H9 (cell line): ENCODE measurements at regions not wholly inside any gene's neighbourhood (a gene's known extent, or its start where the extent isn't known, plus 50 kb on each side); places are given as distances from the start of the nearest gene placed in this dataset.

Experiments used
- DNase-seq: peaks from one replicate; pipeline ENCODE4 v3.0.0-alpha.2; 2017
- H2AFZ ChIP-seq: one replicate; pipeline ENCODE4 v1.6.1; 2013; ENCODE audit warnings: mild to moderate bottlenecking, low read length, control low read depth, moderate library complexity
- H2AK5ac ChIP-seq: 2 replicates; pipeline ENCODE4 v1.6.1; 2013; ENCODE audit warnings: low read length, control low read depth, mixed read lengths; ENCODE audit not compliant: insufficient read length
- H2BK120ac ChIP-seq: one replicate; pipeline ENCODE4 v1.6.1; 2013; ENCODE audit warnings: low read depth, mild to moderate bottlenecking, low read length, control low read depth, inconsistent platforms; ENCODE audit not compliant: poor library complexity, severe bottlenecking
- H2BK12ac ChIP-seq: 2 replicates; pipeline ENCODE4 v1.6.1; 2013; ENCODE audit warnings: low read length, control low read depth, mixed read lengths, low read depth; ENCODE audit not compliant: insufficient read length
- H2BK15ac ChIP-seq: 2 replicates; pipeline ENCODE4 v1.6.1; 2013; ENCODE audit warnings: low read depth, low read length, control low read depth
- H2BK20ac ChIP-seq: one replicate; pipeline ENCODE4 v1.6.1; 2013; ENCODE audit warnings: low read depth, mild to moderate bottlenecking, low read length, control low read depth, inconsistent platforms; ENCODE audit not compliant: poor library complexity, severe bottlenecking
- H2BK5ac ChIP-seq: 2 replicates; pipeline ENCODE4 v1.6.1; 2013; ENCODE audit warnings: low read length, control low read depth, mixed read lengths; ENCODE audit not compliant: insufficient read length
- H3K14ac ChIP-seq: 2 replicates; pipeline ENCODE4 v1.6.1; 2013; ENCODE audit warnings: low read length, control low read depth; ENCODE audit not compliant: insufficient read depth
- H3K18ac ChIP-seq: 2 replicates; pipeline ENCODE4 v1.6.1; 2013; ENCODE audit warnings: low read depth, mild to moderate bottlenecking, mixed read lengths, low read length, control low read depth; ENCODE audit not compliant: insufficient read length
- H3K23ac ChIP-seq: 2 replicates; pipeline ENCODE4 v1.6.1; 2013; ENCODE audit warnings: low read length, control low read depth, mixed read lengths, low read depth; ENCODE audit not compliant: insufficient read length
- H3K23me2 ChIP-seq: 2 replicates; pipeline ENCODE4 v1.6.1; 2013; ENCODE audit warnings: low read depth, mild to moderate bottlenecking, mixed read lengths, low read length, control low read depth; ENCODE audit not compliant: insufficient read length, poor library complexity, severe bottlenecking
- H3K27ac ChIP-seq: 2 replicates; pipeline ENCODE4 v1.5.1; 2013; ENCODE audit warnings: low read length, control low read depth, mixed read lengths, low read depth; ENCODE audit not compliant: insufficient read length
- H3K27me3 ChIP-seq: 2 replicates; pipeline ENCODE4 v1.6.1; 2013; ENCODE audit warnings: low read length, control low read depth, inconsistent platforms; ENCODE audit not compliant: insufficient read depth
- H3K4ac ChIP-seq: 2 replicates; pipeline ENCODE4 v1.6.1; 2013; ENCODE audit warnings: low read depth, mild to moderate bottlenecking, control low read depth, inconsistent platforms, low read length, moderate library complexity
- H3K4me1 ChIP-seq: 2 replicates; pipeline ENCODE4 v1.6.1; 2013; ENCODE audit warnings: low read length, control low read depth, inconsistent platforms; ENCODE audit not compliant: insufficient read depth
- H3K4me2 ChIP-seq: 2 replicates; pipeline ENCODE4 v1.6.1; 2013; ENCODE audit warnings: low read length, control low read depth, mixed read lengths; ENCODE audit not compliant: insufficient read length, insufficient read depth
- H3K56ac ChIP-seq: 2 replicates; pipeline ENCODE4 v1.6.1; 2013; ENCODE audit warnings: low read depth, mild to moderate bottlenecking, mixed read lengths, low read length, control low read depth; ENCODE audit not compliant: insufficient read length
- H3K79me1 ChIP-seq: 2 replicates; pipeline ENCODE4 v1.6.1; 2013; ENCODE audit warnings: low read depth, mild to moderate bottlenecking, moderate library complexity, low read length, control low read depth, inconsistent platforms; ENCODE audit not compliant: insufficient read depth, poor library complexity, severe bottlenecking
- H3K79me2 ChIP-seq: 2 replicates; pipeline ENCODE4 v1.6.1; 2013; ENCODE audit warnings: low read length, control low read depth, inconsistent platforms; ENCODE audit not compliant: insufficient read depth
- H3K9ac ChIP-seq: 2 replicates; pipeline ENCODE4 v1.6.1; 2013; ENCODE audit warnings: low read length, control low read depth, mixed read lengths; ENCODE audit not compliant: insufficient read length; ENCODE audit errors: extremely low read depth
- H3K9me3 ChIP-seq: one replicate; pipeline ENCODE4 v1.6.1; 2013; ENCODE audit warnings: low read depth, low read length, inconsistent platforms; ENCODE audit not compliant: control insufficient read depth
- H3T11ph ChIP-seq: one replicate; pipeline ENCODE4 v1.6.1; 2013; ENCODE audit warnings: mild to moderate bottlenecking, low read length, control low read depth, inconsistent platforms
- H4K20me1 ChIP-seq: one replicate; pipeline ENCODE4 v1.6.1; 2013; ENCODE audit not compliant: control insufficient read depth, insufficient read length, insufficient read depth
- H4K5ac ChIP-seq: 2 replicates; pipeline ENCODE4 v1.6.1; 2013; ENCODE audit warnings: low read depth, mild to moderate bottlenecking, mixed read lengths, low read length, control low read depth; ENCODE audit not compliant: insufficient read length
- H4K8ac ChIP-seq: replicated peaks from 2 replicates; pipeline ENCODE4 v1.6.1; 2013; ENCODE audit warnings: low read length, control low read depth, mixed read lengths, low read depth; ENCODE audit not compliant: insufficient read length
- H4K91ac ChIP-seq: 2 replicates; pipeline ENCODE4 v1.6.1; 2013; ENCODE audit warnings: low read depth, mild to moderate bottlenecking, moderate library complexity, mixed read lengths, low read length, control low read depth; ENCODE audit not compliant: insufficient read length
- H3K27ac Mint-ChIP-seq, 3 experiments: 2 replicates in 2 of 3; 3 replicates in 1 of 3; pipeline ENCODE4 v1.8.0; 2020 to 2021; ENCODE audit warnings: mixed read lengths in 3 of 3, mild to moderate bottlenecking in 1 of 3, moderate library complexity in 1 of 3
- H3K27me3 Mint-ChIP-seq: 2 replicates; pipeline ENCODE4 v1.8.0; 2021; ENCODE audit warnings: low read depth, mild to moderate bottlenecking, moderate library complexity, mixed read lengths
- H3K36me3 Mint-ChIP-seq, 3 experiments: 2 replicates in 2 of 3; 3 replicates in 1 of 3; pipeline ENCODE4 v1.8.0; 2020 to 2021; ENCODE audit warnings: low read depth in 3 of 3, mixed read lengths in 3 of 3; ENCODE audit not compliant: insufficient read depth in 1 of 3
- H3K4me1 Mint-ChIP-seq, 2 experiments: 2 replicates each; pipeline ENCODE4 v1.8.0; 2020; ENCODE audit warnings: mixed read lengths in 2 of 2
- H3K4me3 Mint-ChIP-seq, 2 experiments: 2 replicates in 1 of 2; 3 replicates in 1 of 2; pipeline ENCODE4 v1.8.0; 2020 to 2021; ENCODE audit warnings: mild to moderate bottlenecking in 2 of 2, mixed read lengths in 2 of 2, moderate library complexity in 1 of 2
- H3K9me3 Mint-ChIP-seq, 2 experiments: 2 replicates in 1 of 2; 3 replicates in 1 of 2; pipeline ENCODE4 v1.8.0; 2020; ENCODE audit warnings: mild to moderate bottlenecking in 2 of 2, mixed read lengths in 2 of 2, moderate library complexity in 1 of 2
- CTCF ChIP-seq: fragments of 200-600 bp; sonication (generic); conservative IDR thresholded peaks from 3 replicates; pipeline ENCODE4 v1.8.0; 2021; ENCODE audit warnings: antibody characterized with exemption, mild to moderate bottlenecking
- WGBS: extraction: QIAGEN DNeasy Blood & Tissue Kit; methylation state at CpG from one replicate; pipeline ENCODE4 v1.1.7; 2013; ENCODE audit warnings: missing lambda C conversion rate, low lambda C conversion rate, mixed read lengths; ENCODE audit not compliant: insufficient read length; ENCODE audit errors: extremely low coverage; 5-methylcytosine and 5-hydroxymethylcytosine counted together

- Histone ChIP-seq H3K56ac (no peak overlapping the region), H3K23ac (no peak overlapping the region), H3K4ac (no peak overlapping the region), H3K9ac (no peak overlapping the region), H3K27me3 (no peaks in the 10 kb centered on the region), H3K18ac (no peak overlapping the region), H2AK5ac (no peak overlapping the region), H2BK5ac (no peak overlapping the region), H2BK12ac (no peak overlapping the region), H4K5ac (no peak overlapping the region), H4K20me1 (no peaks in the 10 kb centered on the region), H3K4me2 (no peak overlapping the region), H3K23me2 (no peaks in the 10 kb centered on the region), H4K91ac (no peak overlapping the region), H2BK120ac (no peak overlapping the region), H2BK15ac (no peak overlapping the region), H4K8ac (no peak overlapping the region), H3T11ph (no peak overlapping the region), H3K14ac (no peak overlapping the region), H3K9me3 (no peaks in the 10 kb centered on the region), H2BK20ac (no peak overlapping the region), H3K4me1 (peaks cover 13% of the 10 kb centered on the region; the same call in 1 of the 2 replicates), H2AFZ (no peak overlapping the region), H3K79me2 (no peaks in the 10 kb centered on the region), H3K79me1 (no peaks in the 10 kb centered on the region), H3K27ac (no peak overlapping the region)
- WGBS: no CpG with 5 or more reads among the region's 5 CpGs
- H3K9me3 Mint-ChIP-seq: peaks cover 2 to 5% of the 10 kb centered on the region in 2 experiments; a peak in 3 of 5 replicates
- no peak overlapping the region for H3K4me3 Mint-ChIP-seq
- no peaks in the 10 kb centered on the region for H3K27me3 Mint-ChIP-seq
- no peak for DNase-seq
- H3K27ac Mint-ChIP-seq: peak overlapping the region in 2 of 3 experiments; percentile 2 to 89; a peak in 4 of 7 replicates
- no peak for TF ChIP-seq CTCF
- peaks cover 68 to 74% of the 10 kb centered on the region in 2 experiments for H3K4me1 Mint-ChIP-seq
- peaks cover 0 to 10% (median 3%) of the 10 kb centered on the region in 3 experiments; a peak in 3 of 7 replicates for H3K36me3 Mint-ChIP-seq
These were observed 291.1 kb upstream of the ADGRL2 start for GRCh38 chr1:81509594-81509993.
